Spleen (tissue), 11 donors: ENCODE measurements at regions not wholly inside any gene's neighbourhood (a gene's known extent, or its start where the extent isn't known, plus 50 kb on each side); places are given as distances from the start of the nearest gene placed in this dataset.

Experiments used
- DNase-seq: peaks from one replicate; pipeline ENCODE4 v3.0.0-alpha.2; 2020
- H3K27ac ChIP-seq, 8 donors: fragments of 200-600 bp; sonication (generic) in 7 of 8; 1 replicate in 4 of 8; 2 replicates in 4 of 8; pipeline versions ENCODE4 v1.5.0 to v1.8.0; 2016 to 2021; ENCODE audit warnings: inconsistent platforms in 4 of 8, mild to moderate bottlenecking in 4 of 8, moderate library complexity in 1 of 8
- H3K27me3 ChIP-seq, 7 donors: fragments of 200-600 bp; sonication (generic) in 6 of 7; replicated peaks in 1 of 7; 1 replicate in 4 of 7; 2 replicates in 3 of 7; pipeline versions ENCODE4 v1.5.0 to v1.8.0; 2016 to 2021; ENCODE audit warnings: inconsistent platforms in 3 of 7, mild to moderate bottlenecking in 1 of 7
- H3K36me3 ChIP-seq, 6 donors: fragments of 200-600 bp; sonication (generic) in 5 of 6; 1 replicate in 4 of 6; 2 replicates in 2 of 6; pipeline versions ENCODE4 v1.5.0 to v1.8.0; 2016 to 2021; ENCODE audit warnings: inconsistent platforms in 2 of 6
- H3K4me1 ChIP-seq, 6 donors: fragments of 200-600 bp; sonication (generic) in 5 of 6; 1 replicate in 3 of 6; 2 replicates in 3 of 6; pipeline versions ENCODE4 v1.5.0 to v1.8.0; 2016 to 2021; ENCODE audit warnings: inconsistent platforms in 3 of 6
- H3K4me3 ChIP-seq, 8 donors: fragments of 200-600 bp; sonication (generic) in 7 of 8; 1 replicate in 4 of 8; 2 replicates in 4 of 8; pipeline versions ENCODE4 v1.5.0 to v1.8.0; 2016 to 2021; ENCODE audit warnings: inconsistent platforms in 4 of 8, mild to moderate bottlenecking in 4 of 8, moderate library complexity in 2 of 8
- H3K9me3 ChIP-seq, 8 donors: fragments of 200-600 bp; sonication (generic) in 7 of 8; 1 replicate in 4 of 8; 2 replicates in 4 of 8; pipeline versions ENCODE4 v1.5.0 to v1.8.0; 2016 to 2021; ENCODE audit warnings: inconsistent platforms in 4 of 8
- CTCF ChIP-seq, 11 experiments: fragments of 200-600 bp in 7 of 11; fragments of 450-650 bp in 4 of 11; sonication (generic) in 4 of 11; IDR thresholded peaks in 8 of 11; conservative IDR thresholded peaks in 3 of 11; 1 replicate in 7 of 11; 2 replicates in 4 of 11; pipeline versions ENCODE4 v1.4.0 to v1.8.0; 2016 to 2021; ENCODE audit warnings: antibody characterized with exemption in 11 of 11, inconsistent platforms in 4 of 11, mild to moderate bottlenecking in 1 of 11
- POLR2A ChIP-seq, 3 donors: fragments of 450-650 bp; IDR thresholded peaks; one replicate each; pipeline ENCODE4 v1.5.1; 2017; ENCODE audit warnings: antibody characterized with exemption in 3 of 3, mild to moderate bottlenecking in 1 of 3
- POLR2AphosphoS5 ChIP-seq, 3 donors: sonication (generic); formaldehyde crosslinking; IDR thresholded peaks; one replicate each; pipeline ENCODE4 v1.5.1; 2017; ENCODE audit warnings: antibody characterized with exemption in 3 of 3
- WGBS, 5 donors: extraction: QIAGEN DNeasy Blood & Tissue Kit in 3 of 5; methylation state at CpG; one replicate each; pipeline versions ENCODE4 v1.1.5 to v1.1.7; 2013 to 2018; 5-methylcytosine and 5-hydroxymethylcytosine counted together
- intact Hi-C: fragments of 100-400 bp; cut with DNase I; formaldehyde crosslinking; loops from one replicate; pipeline ENCODE4 v1.15.0; 2023; ENCODE audit warnings: low total_unique reads
- donor health status: healthy with polysubstance abuse.
- donor health status: DM: no; HTN: no; CAD: no; lungs with moderate emphysema.
- donor health status: DM: no; HTN: no; CAD: no.
- donor health status: Bipolar disorder and iron deficiency.
- donor health status: healthy.
- donor health status: DM: no; HTN: no; CAD: no.
- donor health status: DM: yes; HTN: yes; CAD: no.

GRCh38 chr2:43152741-43153647 lies 73.4 kb downstream of the ZFP36L2 start:
- no peak for TF ChIP-seq POLR2AphosphoS5 (IDR thresholded peaks at IDR 0.05)
- no peak for TF ChIP-seq POLR2A (IDR thresholded peaks at IDR 0.05)
- TF ChIP-seq CTCF (IDR thresholded peaks at IDR 0.05 in 8 of 11, conservative IDR thresholded peaks at IDR 0.05 in 3 of 11) = no peak
- H3K27me3 ChIP-seq = no peaks in the 10 kb centered on the region
- H3K9me3 ChIP-seq = no peaks in the 10 kb centered on the region
- H3K27ac ChIP-seq = no peak overlapping the region
- intact Hi-C loops = no loop called here
- no peaks in the 10 kb centered on the region for H3K36me3 ChIP-seq
- no peak overlapping the region for H3K4me3 ChIP-seq
- peaks cover 3 to 62% (median 20%) of the 10 kb centered on the region in 6 donors for H3K4me1 ChIP-seq
- DNase-seq = no peak
- 75 to 93% (median 87%) methylated on average over 6 to 11 of the region's 11 CpGs for WGBS, 5 donors

GRCh38 chr2:43152186-43152585 lies 74.2 kb downstream of the ZFP36L2 start:
- no peak for DNase-seq
- no peak overlapping the region for H3K27ac ChIP-seq
- H3K4me3 ChIP-seq = no peak overlapping the region
- TF ChIP-seq CTCF (IDR thresholded peaks at IDR 0.05 in 8 of 11, conservative IDR thresholded peaks at IDR 0.05 in 3 of 11) (no peak), POLR2A (IDR thresholded peaks at IDR 0.05) (no peak), POLR2AphosphoS5 (IDR thresholded peaks at IDR 0.05) (no peak)
- no peaks in the 10 kb centered on the region for H3K9me3 ChIP-seq
- no peaks in the 10 kb centered on the region for H3K36me3 ChIP-seq
- H3K4me1 ChIP-seq = peaks cover 0 to 54% (median 12%) of the 10 kb centered on the region in 6 donors
- intact Hi-C loops = no loop called here
- 83 to 92% (median 89%) methylated on average over 8 of the region's 8 CpGs for WGBS, 5 donors
- no peaks in the 10 kb centered on the region for H3K27me3 ChIP-seq

GRCh38 chr2:43149482-43150107 lies 76.8 kb downstream of the ZFP36L2 start:
- peak; percentile 75 for DNase-seq
- peak overlapping the region in 2 of 8 donors; percentile 21 to 24 for H3K27ac ChIP-seq

More at GRCh38 chr2:43149482-43150107, 76.8 kb downstream of the ZFP36L2 start:
- no peak for TF ChIP-seq POLR2AphosphoS5 (IDR thresholded peaks at IDR 0.05)
- no peak for TF ChIP-seq CTCF (IDR thresholded peaks at IDR 0.05 in 8 of 11, conservative IDR thresholded peaks at IDR 0.05 in 3 of 11)
- no peak for TF ChIP-seq POLR2A (IDR thresholded peaks at IDR 0.05)
- Histone ChIP-seq H3K9me3 (no peaks in the 10 kb centered on the region), H3K27me3 (no peaks in the 10 kb centered on the region), H3K36me3 (no peaks in the 10 kb centered on the region), H3K4me3 (no peak overlapping the region), H3K4me1 (peaks cover 0 to 56% (median 20%) of the 10 kb centered on the region in 6 donors)
- WGBS, 5 donors = 53 to 86% (median 79%) methylated on average over 9 of the region's 9 CpGs
- intact Hi-C loops = no loop called here
